Mucosa of stomach (tissue), 1 donor: ENCODE measurements at regions not wholly inside any gene's neighbourhood (a gene's known extent, or its start where the extent isn't known, plus 50 kb on each side); places are given as distances from the start of the nearest gene placed in this dataset.
"Not testable (repeated sequence)": the region's sequence is repeated elsewhere in the genome, so short reads cannot be mapped to it uniquely, and the experiment has no call there.

Experiments
- H3K27me3 ChIP-seq: one replicate; pipeline ENCODE4 v1.7.0; 2013; ENCODE audit warnings: mild to moderate bottlenecking, low read length; ENCODE audit not compliant: control insufficient read depth, insufficient read depth
- H3K36me3 ChIP-seq: one replicate; pipeline ENCODE4 v1.7.0; 2013; ENCODE audit warnings: low read length; ENCODE audit not compliant: control insufficient read depth, insufficient read depth
- H3K4me1 ChIP-seq: one replicate; pipeline ENCODE4 v1.7.0; 2013; ENCODE audit warnings: mild to moderate bottlenecking, low read length; ENCODE audit not compliant: control insufficient read depth, insufficient read depth
- H3K4me3 ChIP-seq: one replicate; pipeline ENCODE4 v1.7.0; 2013; ENCODE audit warnings: low read length
- H3K9ac ChIP-seq: one replicate; pipeline ENCODE4 v1.7.0; 2013; ENCODE audit warnings: mild to moderate bottlenecking, low read length, moderate library complexity
- H3K9me3 ChIP-seq: one replicate; pipeline ENCODE4 v1.7.0; 2013; ENCODE audit warnings: mild to moderate bottlenecking, low read length, moderate library complexity; ENCODE audit not compliant: control insufficient read depth
- donor health status: Pancreatic carcinoma.

DNA sequence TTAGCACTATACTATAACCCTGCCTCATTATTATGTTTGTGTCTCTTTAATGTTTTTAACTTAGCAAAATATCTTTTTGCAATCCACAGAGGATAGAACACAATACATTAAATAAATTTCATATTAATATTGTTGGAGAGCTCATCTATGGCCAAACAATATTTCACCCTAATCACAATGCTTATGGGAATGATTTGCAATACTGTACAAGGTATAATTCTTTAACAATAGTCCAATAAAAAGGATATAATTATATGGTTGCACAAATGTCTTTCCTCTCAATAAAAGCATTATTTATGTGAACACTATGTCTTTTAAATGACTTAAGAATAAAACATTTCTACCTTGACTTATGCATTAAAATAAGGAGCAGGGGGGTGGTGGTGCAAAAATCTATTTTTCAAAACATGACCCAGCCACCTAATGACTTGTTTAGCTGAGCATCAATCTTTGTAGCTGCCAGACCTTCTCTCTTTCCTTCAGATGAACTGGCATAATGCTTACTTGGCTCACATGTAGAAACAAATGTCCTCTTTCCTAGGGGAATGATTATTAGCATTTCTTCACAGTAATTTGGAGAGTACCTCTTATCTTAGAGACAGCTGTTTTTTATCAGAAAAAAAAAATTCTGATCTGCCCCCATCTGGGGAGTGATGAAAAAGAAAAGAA, 1933.6 kb upstream of the LRRTM1 start:
- no peaks in the 10 kb centered on the region for H3K4me1 ChIP-seq
- no peaks in the 10 kb centered on the region for H3K36me3 ChIP-seq
- no peak overlapping the region for H3K4me3 ChIP-seq
- H3K9ac ChIP-seq: no peak overlapping the region
- no peaks in the 10 kb centered on the region for H3K9me3 ChIP-seq
- H3K27me3 ChIP-seq: no peaks in the 10 kb centered on the region

DNA sequence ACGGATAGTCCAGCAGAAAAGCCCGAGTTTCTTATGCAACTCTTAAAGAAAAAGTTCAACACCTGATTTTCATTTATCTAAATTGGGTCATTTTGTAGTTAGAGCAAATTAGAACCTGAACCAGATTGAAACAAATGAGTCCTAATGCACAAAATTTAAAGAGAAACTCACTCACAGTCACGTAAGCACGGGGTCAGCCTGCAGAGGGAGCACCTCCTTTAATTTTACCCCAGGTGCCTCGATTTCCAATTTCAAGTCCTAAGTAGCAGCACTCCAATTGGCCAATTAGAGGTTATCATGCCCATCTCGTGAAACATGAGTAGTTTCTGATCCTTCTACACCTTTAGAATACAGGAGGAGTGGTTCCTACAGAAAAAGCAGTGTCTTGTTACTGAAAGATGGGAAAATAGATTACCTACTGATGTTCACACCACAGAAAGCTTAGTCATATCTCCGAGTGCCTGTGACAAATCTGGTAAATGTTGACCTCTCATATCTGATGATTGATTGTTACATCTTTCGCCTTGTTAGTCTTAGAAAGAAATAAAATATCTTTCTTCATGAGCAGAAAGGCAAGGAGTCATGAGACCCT, 1929.8 kb upstream of the LRRTM1 start:
- Histone ChIP-seq H3K4me1 (no peaks in the 10 kb centered on the region), H3K27me3 (no peaks in the 10 kb centered on the region), H3K9ac (no peak overlapping the region), H3K9me3 (no peaks in the 10 kb centered on the region), H3K4me3 (no peak overlapping the region), H3K36me3 (no peaks in the 10 kb centered on the region)

DNA sequence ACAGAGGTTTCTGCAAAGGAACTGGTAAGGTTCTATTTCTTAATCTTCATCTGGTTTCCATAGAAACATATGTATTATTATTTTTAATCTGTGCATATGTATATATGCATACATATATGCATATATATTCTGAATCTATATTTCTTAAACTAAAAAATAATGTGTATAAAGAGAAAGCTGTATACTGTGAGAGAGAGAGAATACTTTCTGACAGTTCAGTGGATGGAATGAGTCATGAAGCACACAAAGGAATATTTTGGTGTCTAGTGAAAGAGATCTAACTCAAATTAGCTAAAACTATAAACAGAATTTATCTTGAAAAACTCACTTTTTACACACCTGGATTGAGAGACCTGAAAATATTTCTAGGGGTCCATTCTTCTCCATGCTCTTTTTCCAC, 1929.3 kb upstream of the LRRTM1 start:
- no peak overlapping the region for H3K9ac ChIP-seq
- H3K27me3 ChIP-seq: no peaks in the 10 kb centered on the region
- no peaks in the 10 kb centered on the region for H3K36me3 ChIP-seq
- H3K4me1 ChIP-seq: no peaks in the 10 kb centered on the region
- no peaks in the 10 kb centered on the region for H3K9me3 ChIP-seq
- no peak overlapping the region for H3K4me3 ChIP-seq

DNA sequence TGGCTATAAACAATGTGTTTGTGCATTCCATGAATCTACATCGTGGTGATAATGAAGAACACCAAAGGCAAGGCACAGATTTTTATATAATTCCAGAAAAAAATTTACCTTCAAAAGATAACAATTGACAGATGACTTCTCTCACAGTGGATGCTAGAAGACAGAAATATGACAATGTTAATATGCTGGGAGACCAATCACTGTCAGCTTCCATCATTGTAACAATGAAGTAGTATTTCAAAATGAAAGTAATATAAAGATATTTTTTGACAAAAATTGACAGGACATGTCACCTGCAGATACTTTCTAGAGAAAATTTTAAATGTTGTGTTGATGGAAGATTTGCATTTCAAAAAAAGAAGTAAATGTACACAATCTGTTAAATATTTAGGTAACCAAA, 1925.9 kb upstream of the LRRTM1 start:
- Histone ChIP-seq H3K4me1 (no peaks in the 10 kb centered on the region), H3K4me3 (no peak overlapping the region), H3K9ac (no peak overlapping the region)

DNA sequence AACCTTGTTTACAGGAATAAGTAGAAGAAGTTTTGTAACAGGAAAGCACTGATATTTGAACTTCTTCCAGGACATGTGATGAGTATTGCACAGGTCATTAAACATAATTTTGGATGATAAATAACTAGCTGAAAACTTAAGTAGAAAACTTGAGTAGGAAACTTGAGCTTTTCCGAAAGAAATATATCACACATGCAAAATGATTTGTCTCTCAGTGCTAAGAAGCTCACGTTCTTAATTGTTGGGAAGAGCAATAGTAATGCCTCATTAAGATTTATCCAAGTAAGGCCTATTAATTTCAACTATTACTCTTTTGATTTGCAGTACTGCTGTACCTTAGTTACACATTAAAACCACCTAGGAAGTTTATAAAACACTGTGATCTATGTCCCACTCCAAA, 1921.9 kb upstream of the LRRTM1 start:
- no peaks in the 10 kb centered on the region for H3K4me1 ChIP-seq
- H3K27me3 ChIP-seq: no peaks in the 10 kb centered on the region
- H3K36me3 ChIP-seq: no peaks in the 10 kb centered on the region
- H3K4me3 ChIP-seq: no peak overlapping the region
- H3K9ac ChIP-seq: no peak overlapping the region
- H3K9me3 ChIP-seq: no peaks in the 10 kb centered on the region

More for the DNA sequence above, 1925.9 kb upstream of the LRRTM1 start:
- no peaks in the 10 kb centered on the region for H3K9me3 ChIP-seq
- no peaks in the 10 kb centered on the region for H3K36me3 ChIP-seq
- H3K27me3 ChIP-seq: no peaks in the 10 kb centered on the region

DNA sequence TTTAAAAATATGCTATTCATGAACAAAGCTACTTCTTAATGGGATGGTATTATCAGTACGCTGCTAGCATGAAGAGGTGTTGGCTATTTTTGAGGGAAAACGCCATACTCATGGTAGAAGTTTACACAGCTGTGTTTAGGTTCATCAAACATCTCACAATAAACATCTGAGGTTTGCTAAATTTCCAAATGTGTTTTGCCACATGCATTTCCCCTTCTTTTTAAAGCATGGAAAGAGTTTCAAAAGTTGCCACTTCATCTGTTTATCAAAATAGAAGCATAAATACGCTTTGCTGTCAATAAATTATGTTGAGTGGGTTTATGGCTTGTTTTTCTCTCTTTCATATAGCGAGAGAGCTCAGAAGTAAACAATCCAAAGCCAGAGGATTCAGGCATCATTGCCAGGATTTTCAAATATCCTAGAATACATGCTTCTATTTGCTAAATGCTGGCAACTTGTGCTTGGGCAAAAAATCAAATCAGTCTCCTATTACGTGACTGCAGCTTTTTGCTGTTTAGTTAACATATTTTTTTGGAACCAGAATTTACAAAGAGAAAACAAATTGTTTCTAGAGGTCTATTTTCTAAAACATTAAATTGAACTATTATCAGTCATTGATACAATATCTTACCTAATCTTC, 1919.9 kb upstream of the LRRTM1 start:
- H3K27me3 ChIP-seq: no peaks in the 10 kb centered on the region
- no peak overlapping the region for H3K9ac ChIP-seq
- H3K36me3 ChIP-seq: no peaks in the 10 kb centered on the region
- H3K9me3 ChIP-seq: no peaks in the 10 kb centered on the region
- H3K4me3 ChIP-seq: no peak overlapping the region
- no peaks in the 10 kb centered on the region for H3K4me1 ChIP-seq

DNA sequence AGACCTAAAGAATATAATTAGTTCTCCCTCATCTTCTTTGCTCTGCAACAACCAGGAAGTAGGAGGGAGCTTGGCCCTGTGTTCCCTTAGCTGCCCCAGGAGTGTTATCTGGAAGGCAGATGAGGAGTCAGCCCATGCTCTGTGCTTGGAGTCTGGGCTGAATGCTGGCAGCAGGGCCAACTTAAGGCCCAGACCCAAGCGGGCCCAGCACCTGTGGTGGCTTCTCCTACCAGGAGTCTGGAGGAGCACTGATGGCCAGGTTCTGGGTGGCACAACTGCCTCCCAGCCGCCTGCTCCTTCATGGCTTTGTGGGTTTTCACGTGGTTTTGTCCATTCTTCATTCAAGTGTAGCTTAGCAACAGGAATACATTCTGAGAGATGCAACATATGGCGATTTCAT, 1910.7 kb upstream of the LRRTM1 start:
- Histone ChIP-seq H3K4me3 (no peak overlapping the region), H3K36me3 (no peaks in the 10 kb centered on the region)

DNA sequence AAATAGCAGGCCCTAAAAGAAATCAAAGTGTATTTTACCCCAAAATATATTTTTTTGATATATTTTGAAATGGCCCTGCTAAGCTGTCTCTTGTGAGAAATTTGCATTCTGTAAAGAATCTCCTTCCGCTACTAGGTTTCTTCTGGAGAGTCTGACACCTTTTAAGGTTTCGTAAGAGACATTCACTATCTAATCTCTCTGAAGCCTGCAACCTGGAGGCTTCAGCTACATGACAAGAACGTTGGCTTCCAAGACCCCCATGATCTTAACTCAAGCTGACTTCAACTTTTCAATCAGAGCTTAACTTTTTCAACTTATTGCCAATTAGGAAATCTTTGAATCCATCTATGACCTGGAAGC, 1894.9 kb upstream of the LRRTM1 start:
- H3K9me3 ChIP-seq: no peaks in the 10 kb centered on the region
- H3K4me3 ChIP-seq: no peak overlapping the region
- H3K36me3 ChIP-seq: no peaks in the 10 kb centered on the region
- no peaks in the 10 kb centered on the region for H3K27me3 ChIP-seq
- H3K4me1 ChIP-seq: no peaks in the 10 kb centered on the region
- no peak overlapping the region for H3K9ac ChIP-seq

More for the DNA sequence above, 1910.7 kb upstream of the LRRTM1 start:
- no peaks in the 10 kb centered on the region for H3K9me3 ChIP-seq
- H3K9ac ChIP-seq: no peak overlapping the region
- H3K27me3 ChIP-seq: no peaks in the 10 kb centered on the region
- no peaks in the 10 kb centered on the region for H3K4me1 ChIP-seq

DNA sequence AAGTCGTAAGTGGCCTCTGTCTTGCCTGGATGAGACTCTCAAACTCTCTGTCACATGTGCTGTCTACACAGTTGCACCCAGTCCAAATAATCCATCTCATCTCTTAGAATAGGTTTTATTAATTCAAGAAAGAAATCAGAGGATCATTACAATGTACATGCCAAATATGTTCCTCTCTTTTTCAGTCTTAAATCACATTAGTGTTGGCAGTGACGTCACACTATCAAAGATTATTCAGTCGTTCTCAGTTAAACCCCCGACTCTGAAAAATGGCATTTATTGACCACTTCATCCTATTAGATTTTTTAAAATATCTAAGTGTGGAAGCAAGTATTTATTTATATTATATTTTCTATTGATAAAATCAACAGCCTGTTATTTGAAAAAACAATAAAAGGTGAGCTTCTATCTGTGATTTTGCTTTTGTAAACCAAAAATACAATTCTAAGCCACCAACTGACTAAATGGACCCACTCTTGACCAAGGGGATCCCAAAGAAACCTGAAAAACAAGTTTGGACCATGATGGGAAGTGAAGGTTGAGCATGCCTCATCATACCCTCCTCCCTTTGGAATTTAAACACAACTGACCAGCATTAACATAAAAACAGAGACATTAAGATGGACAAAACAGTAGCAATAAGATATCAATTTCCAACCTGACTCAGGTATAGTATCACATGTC, 1894.4 kb upstream of the LRRTM1 start:
- no peaks in the 10 kb centered on the region for H3K36me3 ChIP-seq
- no peak overlapping the region for H3K4me3 ChIP-seq
- H3K27me3 ChIP-seq: no peaks in the 10 kb centered on the region
- H3K9me3 ChIP-seq: no peaks in the 10 kb centered on the region
- no peak overlapping the region for H3K9ac ChIP-seq
- no peaks in the 10 kb centered on the region for H3K4me1 ChIP-seq

DNA sequence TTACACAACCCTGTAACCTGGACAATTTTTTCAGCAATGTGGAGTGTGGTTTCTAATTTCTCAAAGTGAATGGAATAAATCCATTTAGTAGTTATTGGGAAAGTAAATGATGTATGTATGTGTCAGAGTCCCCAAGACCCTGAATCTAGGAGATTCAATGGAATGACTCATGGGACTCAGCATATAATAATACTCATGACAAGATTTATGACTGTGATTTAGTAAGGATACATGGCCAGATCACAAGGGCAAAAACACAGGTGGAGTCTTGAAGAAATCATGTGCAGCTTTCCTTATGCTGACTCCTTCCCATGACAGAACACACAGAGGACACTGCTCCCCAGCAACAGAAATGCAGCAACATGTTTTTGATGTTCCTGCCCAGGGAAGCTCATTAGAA, 1877.7 kb upstream of the LRRTM1 start:
- no peaks in the 10 kb centered on the region for H3K9me3 ChIP-seq
- H3K4me1 ChIP-seq: no peaks in the 10 kb centered on the region
- no peak overlapping the region for H3K4me3 ChIP-seq
- H3K27me3 ChIP-seq: no peaks in the 10 kb centered on the region
- no peak overlapping the region for H3K9ac ChIP-seq
- H3K36me3 ChIP-seq: no peaks in the 10 kb centered on the region

DNA sequence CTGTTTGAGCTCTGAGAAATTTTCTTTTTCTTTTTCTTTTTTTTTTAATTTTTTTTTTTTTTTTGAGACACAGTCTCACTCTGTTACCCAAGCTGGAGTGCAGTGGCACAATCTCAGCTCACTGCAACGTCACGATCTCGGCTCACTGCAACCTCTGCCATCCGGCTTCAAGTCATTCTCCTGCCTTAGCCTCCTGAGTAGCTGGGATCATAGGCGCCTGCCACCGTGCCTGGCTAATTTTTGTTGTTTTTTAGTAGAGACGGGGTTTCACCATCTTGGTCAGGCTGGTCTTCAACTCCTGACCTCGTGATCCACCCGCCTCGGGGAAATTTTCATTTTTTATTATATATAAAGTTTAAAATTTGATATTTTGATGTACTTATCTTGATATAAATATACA, 1870.7 kb upstream of the LRRTM1 start:
- H3K4me1 ChIP-seq, H3K27me3 ChIP-seq, H3K9ac ChIP-seq, H3K36me3 ChIP-seq, H3K4me3 ChIP-seq, H3K9me3 ChIP-seq: not testable (repeated sequence)

DNA sequence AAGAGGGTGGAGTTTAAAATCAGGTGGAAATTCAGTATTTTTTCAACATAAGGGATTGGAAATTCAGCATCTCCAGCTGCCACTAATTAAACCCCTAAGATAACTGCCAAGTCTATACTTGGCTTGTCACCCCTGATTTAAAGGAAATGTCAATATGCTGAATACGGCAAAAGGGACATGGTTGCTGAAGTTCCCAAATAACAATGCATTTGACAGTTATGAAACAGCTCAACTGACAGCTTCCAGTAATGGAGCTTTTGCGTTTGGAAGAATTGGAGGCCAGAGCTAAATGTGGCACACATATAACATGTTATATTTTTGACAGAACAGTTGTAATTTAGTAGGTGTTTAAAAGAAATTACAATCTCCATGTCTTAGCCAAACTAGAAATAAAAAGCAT, 1867.9 kb upstream of the LRRTM1 start:
- Histone ChIP-seq H3K4me3 (no peak overlapping the region), H3K9ac (no peak overlapping the region), H3K4me1 (no peaks in the 10 kb centered on the region), H3K36me3 (no peaks in the 10 kb centered on the region), H3K27me3 (no peaks in the 10 kb centered on the region), H3K9me3 (no peaks in the 10 kb centered on the region)
